ENCODE measurements at regions not wholly inside any gene's neighbourhood (a gene's known extent, or its start where the extent isn't known, plus 50 kb on each side); places are given as distances from the start of the nearest gene placed in this dataset.
A peak's percentile ranks its signal among the peaks of the same experiment; 100 is the strongest.
"Not testable (repeated sequence)": the region's sequence is repeated elsewhere in the genome, so short reads cannot be mapped to it uniquely, and the experiment has no call there.

- no peak for DNase-seq (ENCODE audit: low read depth)
Observed at GRCh38 chr4:59698041-59698440, 1502.1 kb upstream of the ADGRL3 start.

- no peak for DNase-seq (ENCODE audit: low read depth)
Observed at GRCh38 chr4:59700651-59701050, 1499.5 kb upstream of the ADGRL3 start.

- no peak for DNase-seq (ENCODE audit: low read depth)
Observed at GRCh38 chr4:59704616-59705015, 1495.5 kb upstream of the ADGRL3 start.

GRCh38 chr4:59712470-59712869 lies 1487.7 kb upstream of the ADGRL3 start:
- no peak for DNase-seq (ENCODE audit: low read depth)

- not testable (repeated sequence) for DNase-seq (ENCODE audit: low read depth)
Observed at GRCh38 chr4:59724286-59724685, 1475.8 kb upstream of the ADGRL3 start.

GRCh38 chr4:59727745-59728144 lies 1472.4 kb upstream of the ADGRL3 start:
- no peak for DNase-seq (ENCODE audit: low read depth)

- DNase-seq (ENCODE audit: low read depth) = no peak
Observed at GRCh38 chr4:59728496-59728895, 1471.6 kb upstream of the ADGRL3 start.

GRCh38 chr4:59729321-59729720 lies 1470.8 kb upstream of the ADGRL3 start:
- DNase-seq (ENCODE audit: low read depth) = no peak

GRCh38 chr4:59748433-59748832 lies 1451.7 kb upstream of the ADGRL3 start:
- DNase-seq (ENCODE audit: low read depth) = no peak

- DNase-seq (ENCODE audit: low read depth) = no peak
Observed at GRCh38 chr4:59759082-59759825, 1440.9 kb upstream of the ADGRL3 start.

GRCh38 chr4:59762344-59762743 lies 1437.8 kb upstream of the ADGRL3 start:
- no peak for DNase-seq (ENCODE audit: low read depth)

GRCh38 chr4:59770601-59771264 lies 1429.4 kb upstream of the ADGRL3 start:
- DNase-seq (ENCODE audit: low read depth) = no peak

- no peak for DNase-seq (ENCODE audit: low read depth)
Observed at GRCh38 chr4:59772641-59773139, 1427.4 kb upstream of the ADGRL3 start.

GRCh38 chr4:59780271-59780670 lies 1419.9 kb upstream of the ADGRL3 start:
- not testable (repeated sequence) for DNase-seq (ENCODE audit: low read depth)

- DNase-seq (ENCODE audit: low read depth) = no peak
Observed at GRCh38 chr4:59805176-59805575, 1395.0 kb upstream of the ADGRL3 start.

- no peak for DNase-seq (ENCODE audit: low read depth)
Observed at GRCh38 chr4:59814402-59815010, 1385.6 kb upstream of the ADGRL3 start.

- DNase-seq (ENCODE audit: low read depth) = peak; percentile 52
Observed at GRCh38 chr4:59818656-59819055, 1381.5 kb upstream of the ADGRL3 start.

- no peak for DNase-seq (ENCODE audit: low read depth)
Observed at GRCh38 chr4:59823311-59823710, 1376.8 kb upstream of the ADGRL3 start.

- no peak for DNase-seq (ENCODE audit: low read depth)
Observed at GRCh38 chr4:59825104-59825503, 1375.0 kb upstream of the ADGRL3 start.

- DNase-seq (ENCODE audit: low read depth) = no peak
Observed at GRCh38 chr4:59831746-59832145, 1368.4 kb upstream of the ADGRL3 start.

- no peak for DNase-seq (ENCODE audit: low read depth)
Observed at GRCh38 chr4:59834943-59835342, 1365.2 kb upstream of the ADGRL3 start.

- DNase-seq (ENCODE audit: low read depth) = no peak
Observed at GRCh38 chr4:59837751-59838150, 1362.4 kb upstream of the ADGRL3 start.
